GM18498 (cell line): ENCODE measurements at regions not wholly inside any gene's neighbourhood (a gene's known extent, or its start where the extent isn't known, plus 50 kb on each side); places are given as distances from the start of the nearest gene placed in this dataset.

ENCODE experiments used
- ATAC-seq: cut with Tn5 transposase; IDR thresholded peaks from one replicate; pipeline ENCODE4 v1.9.1; 2021; ENCODE audit warnings: mild to moderate bottlenecking, moderate library complexity; ENCODE audit not compliant: unreplicated experiment

GRCh38 chr2:59938181-59938580 is 615.3 kb downstream of the BCL11A start:
- no peak for ATAC-seq

- ATAC-seq: no peak
Measured at GRCh38 chr2:59936048-59936447, 617.4 kb downstream of the BCL11A start.

DNA sequence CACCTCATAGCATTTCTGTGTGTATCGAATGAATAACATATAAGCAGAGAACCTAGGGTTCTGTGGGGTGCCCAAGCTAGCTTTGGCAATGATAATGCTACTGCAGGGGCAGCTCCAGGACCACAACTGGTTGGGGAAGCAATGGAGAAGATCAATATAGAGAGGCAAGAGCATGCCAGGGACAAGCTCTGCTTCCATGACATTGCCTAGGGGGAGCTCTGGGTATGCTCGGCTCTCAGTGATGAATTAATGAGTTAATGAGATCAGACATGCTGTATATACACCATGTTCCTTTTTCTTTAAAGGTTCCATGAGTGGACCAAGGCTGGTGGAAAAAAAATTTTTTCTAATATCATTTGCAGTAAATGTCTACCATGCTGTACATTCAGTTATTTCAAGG is 618.4 kb downstream of the BCL11A start:
- no peak for ATAC-seq

DNA sequence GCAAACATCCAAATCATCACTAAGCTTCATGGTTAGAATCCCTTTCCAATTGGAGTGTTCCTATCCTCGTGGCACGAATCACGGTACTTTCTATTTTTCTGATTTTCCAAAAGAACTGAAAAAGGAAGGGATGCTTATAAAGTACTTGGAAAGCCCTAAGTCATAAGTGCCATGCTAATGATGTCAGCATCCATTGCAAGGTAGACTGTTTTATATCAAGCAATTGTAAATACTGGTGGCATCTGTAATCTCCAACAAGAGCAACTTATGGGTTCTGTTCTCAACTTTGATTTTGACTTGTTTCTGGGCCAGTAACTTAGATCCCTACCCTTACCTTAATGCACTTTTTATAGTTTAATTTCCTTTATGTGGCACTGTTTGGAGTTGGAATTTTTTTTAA is 619.5 kb downstream of the BCL11A start:
- ATAC-seq: no peak

GRCh38 chr2:59932341-59932740 is 621.1 kb downstream of the BCL11A start:
- no peak for ATAC-seq

DNA sequence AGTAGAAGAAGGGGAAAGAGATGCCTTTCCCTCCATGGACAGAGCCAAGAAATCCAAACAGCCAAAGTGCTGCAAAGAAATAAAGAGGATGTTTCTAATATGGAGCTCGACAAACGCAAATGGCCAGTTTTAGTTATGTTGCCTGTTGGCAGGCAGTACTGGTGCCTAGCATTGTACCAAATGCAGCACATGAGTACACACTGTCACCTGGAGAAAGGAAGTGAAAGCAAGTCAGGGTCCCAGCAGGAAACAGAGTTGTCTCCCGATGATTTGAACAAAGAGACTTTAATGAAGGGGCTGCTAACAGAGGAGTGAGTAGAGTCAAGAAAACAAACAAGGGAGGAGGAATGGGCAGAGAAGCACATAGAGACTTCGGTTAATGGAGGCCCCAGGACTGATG is 623.0 kb downstream of the BCL11A start:
- no peak for ATAC-seq

DNA sequence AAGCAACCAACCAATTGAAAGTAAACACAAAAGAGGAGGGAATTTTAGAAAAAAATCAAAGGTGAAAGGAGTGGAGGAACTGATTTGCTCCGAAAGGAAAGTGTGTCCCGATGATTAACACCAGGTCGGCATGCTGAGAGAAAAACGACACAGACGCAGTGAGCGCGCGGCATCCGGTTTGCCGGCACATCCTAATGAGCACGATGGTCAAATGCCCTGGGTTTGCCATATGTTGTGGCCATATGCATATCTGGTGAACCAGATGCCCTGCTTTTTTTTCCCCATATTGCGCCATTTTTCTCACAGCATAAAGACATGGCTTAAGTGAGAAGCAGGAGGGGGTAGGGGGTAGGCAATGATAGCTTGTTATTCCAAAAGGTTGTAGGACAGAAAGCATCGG is 626.7 kb downstream of the BCL11A start:
- no peak for ATAC-seq

DNA sequence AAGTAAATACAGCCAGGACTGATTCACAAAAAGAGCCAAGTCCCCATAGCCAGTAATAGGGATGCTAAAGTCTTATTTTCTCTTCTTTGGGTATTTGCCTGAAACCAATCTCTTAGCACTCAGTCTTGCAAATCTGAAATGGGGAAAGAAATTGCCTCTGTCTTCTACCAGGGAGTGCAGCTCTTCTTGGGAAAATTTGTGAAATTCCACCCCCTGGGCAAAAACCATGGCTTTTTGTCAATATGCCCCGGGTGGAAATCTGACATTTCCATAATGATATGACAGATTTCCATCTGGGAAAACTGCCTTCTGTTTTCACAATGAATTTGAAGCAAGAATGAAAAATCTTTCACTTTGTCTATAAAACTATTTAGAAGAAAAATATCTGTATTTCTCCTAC is 628.1 kb downstream of the BCL11A start:
- ATAC-seq: no peak

DNA sequence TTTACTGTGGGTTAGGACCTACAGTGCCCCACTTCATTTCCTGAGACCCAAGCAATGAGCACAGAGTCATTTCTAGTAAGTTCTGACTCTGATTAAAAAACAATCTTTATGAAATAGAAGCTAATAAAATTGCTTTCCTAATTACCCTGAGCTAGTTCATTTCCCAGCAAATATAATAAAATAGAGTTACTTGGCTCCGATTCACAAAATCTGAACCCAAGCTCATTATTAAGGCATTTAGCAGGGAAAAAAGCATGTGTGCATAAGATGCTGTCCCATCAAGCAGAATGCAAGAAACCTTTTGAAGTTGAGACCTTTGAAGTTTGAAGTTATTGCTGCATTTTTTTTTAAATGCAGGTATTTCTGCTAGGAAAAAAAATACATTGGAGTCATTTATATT is 629.1 kb downstream of the BCL11A start:
- no peak for ATAC-seq

DNA sequence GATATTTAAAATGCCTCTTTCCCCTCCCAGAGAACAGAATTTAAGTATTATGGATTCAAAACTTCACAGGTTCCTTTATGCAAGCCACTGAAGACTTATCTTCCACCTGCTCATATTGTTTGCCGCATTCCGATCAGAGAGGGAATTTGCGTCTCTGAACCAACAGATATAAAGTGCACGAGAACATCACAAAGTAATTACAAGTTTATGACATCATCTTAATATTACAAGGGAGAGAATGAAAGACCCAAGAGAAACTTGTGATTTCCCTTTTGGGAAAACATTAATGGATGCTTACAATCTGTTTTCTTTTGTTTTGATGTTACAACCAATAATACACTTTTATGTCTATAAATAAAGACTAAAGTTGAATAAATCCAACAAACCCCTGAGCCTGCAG is 631.0 kb downstream of the BCL11A start:
- no peak for ATAC-seq

GRCh38 chr2:59921743-59922142 is 631.7 kb downstream of the BCL11A start:
- no peak for ATAC-seq

DNA sequence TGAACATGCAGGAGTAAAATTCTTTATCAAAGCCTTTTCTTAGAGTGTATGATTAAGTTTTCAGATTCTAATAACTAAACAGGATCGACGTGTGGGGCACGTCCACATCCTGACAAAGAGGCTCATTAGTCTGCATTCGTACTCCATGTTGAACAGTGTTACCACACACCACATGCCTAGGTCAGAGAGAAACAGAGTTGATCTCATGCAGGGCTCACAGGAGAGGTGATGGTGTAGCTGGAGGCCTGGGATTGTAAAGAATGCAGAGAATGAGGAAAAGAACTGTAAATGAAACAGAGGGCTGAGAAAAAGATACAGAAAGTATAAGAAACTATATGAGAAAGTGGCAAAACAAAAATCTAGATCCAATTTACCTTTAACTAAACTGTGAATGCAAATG is 632.5 kb downstream of the BCL11A start:
- ATAC-seq: no peak

DNA sequence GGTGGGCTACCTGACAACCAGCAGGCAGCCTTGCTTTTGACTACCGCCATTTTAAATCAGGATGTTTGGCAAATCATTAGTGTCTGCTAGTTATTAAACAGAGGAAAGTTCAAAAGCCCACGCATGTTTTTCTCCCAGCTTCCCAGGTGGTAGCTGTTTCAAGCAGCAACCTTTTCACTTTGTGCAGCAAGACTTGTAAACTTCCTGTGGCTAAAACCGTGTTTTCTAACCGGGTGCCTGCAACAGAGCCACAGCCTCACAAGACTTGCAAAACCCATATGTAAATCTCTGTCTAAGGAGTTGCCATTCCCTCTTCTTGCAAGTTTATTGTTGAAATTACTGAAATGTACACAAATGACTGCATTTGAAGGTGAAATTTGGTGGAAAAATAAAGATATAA is 633.1 kb downstream of the BCL11A start:
- no peak for ATAC-seq

DNA sequence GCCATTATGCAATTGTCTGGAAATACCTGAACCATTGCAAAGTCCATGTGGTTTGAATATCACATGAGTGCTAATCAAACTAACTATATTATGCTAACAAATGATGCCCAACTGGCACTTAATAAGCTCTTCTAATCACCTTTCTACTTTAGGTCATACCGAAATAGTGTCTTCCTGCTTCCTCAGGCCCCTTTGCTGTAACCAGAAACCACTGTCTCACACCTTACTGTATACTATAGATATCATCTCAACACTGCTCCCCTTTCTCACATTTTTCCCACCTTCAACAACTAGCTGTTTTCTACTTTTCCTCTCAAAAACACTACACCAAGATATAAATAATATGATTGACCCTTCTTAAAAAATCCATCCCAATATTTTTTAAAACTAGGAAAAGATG is 633.9 kb downstream of the BCL11A start:
- ATAC-seq: no peak

DNA sequence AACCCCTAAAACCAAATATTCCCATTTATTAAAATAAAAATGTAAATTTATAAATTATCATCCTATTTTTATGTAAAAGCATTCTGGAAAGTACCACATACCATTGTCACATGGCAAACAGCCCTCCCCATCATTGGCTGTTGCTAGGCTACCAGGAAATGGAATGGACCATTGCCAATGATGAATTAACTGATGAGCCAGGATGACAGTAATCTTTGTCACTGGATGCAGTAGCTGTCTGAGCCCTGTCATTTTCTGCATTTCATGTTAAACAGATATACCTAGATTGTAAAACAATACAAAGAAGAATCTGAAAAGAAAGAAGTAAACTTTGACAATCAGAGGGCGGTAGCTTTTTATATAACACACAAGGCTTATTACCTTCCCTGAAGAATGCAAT is 641.4 kb downstream of the BCL11A start:
- ATAC-seq: no peak

- ATAC-seq: no peak
Measured at GRCh38 chr2:59910166-59910565, 643.3 kb downstream of the BCL11A start.

- ATAC-seq: no peak
Measured at GRCh38 chr2:59909147-59909546, 644.3 kb downstream of the BCL11A start.

DNA sequence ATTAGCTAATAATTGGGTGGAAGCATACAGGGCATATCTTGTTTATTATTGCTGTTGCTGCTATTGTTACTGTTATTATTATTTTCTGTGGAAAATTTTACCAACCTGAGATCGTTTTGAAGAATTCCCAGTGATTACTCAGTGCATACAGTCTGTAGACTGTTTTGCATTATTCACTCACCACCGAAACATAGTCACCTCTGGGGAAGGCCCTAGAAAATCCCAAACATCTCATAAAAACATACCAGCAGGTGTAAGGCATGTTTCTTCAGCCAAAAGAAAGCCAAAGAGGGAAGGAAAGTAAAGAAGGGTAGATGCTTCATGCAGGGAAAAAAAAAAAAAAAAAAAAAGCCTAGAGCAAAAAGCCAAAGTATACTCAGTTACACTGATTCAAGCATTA is 647.7 kb downstream of the BCL11A start:
- no peak for ATAC-seq

- no peak for ATAC-seq
Measured at GRCh38 chr2:59903994-59904544, 649.4 kb downstream of the BCL11A start.

GRCh38 chr2:59900728-59901452 is 652.6 kb downstream of the BCL11A start:
- no peak for ATAC-seq

DNA sequence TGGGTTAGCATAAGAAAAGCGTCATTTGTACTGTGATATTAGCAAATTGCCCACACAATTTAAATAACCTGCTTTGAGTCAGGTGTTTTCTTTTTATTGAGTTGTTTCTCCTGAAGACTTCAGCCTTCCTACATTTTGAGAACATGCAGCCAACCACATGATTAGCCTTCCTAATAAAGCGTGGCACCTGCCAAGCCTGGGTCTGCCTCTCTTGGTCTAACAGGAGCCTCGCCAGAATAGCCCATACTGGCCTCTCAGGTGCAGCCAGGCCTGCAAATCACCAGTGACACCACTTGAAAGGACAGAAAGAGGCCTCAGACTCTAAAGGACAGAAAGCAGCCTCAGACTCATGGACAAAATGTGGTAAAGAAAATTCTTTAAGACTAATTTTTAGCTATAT is 653.8 kb downstream of the BCL11A start:
- no peak for ATAC-seq

- ATAC-seq: no peak
Measured at GRCh38 chr2:59896499-59897245, 656.8 kb downstream of the BCL11A start.
